PC-3 (cell line): ENCODE measurements at regions not wholly inside any gene's neighbourhood (a gene's known extent, or its start where the extent isn't known, plus 50 kb on each side); places are given as distances from the start of the nearest gene placed in this dataset.

Experiments used
- CTCF ChIP-seq: fragments of 300-600 bp; sonication (generic); conservative IDR thresholded peaks from 2 replicates; pipeline ENCODE4 v1.5.1; 2017; ENCODE audit warnings: antibody characterized with exemption, low read depth, mild to moderate bottlenecking, low read length
- EZH2 ChIP-seq: fragments of 300-600 bp; sonication (generic); IDR thresholded peaks from one replicate; pipeline ENCODE4 v1.6.1; 2017; ENCODE audit warnings: antibody characterized with exemption, mild to moderate bottlenecking, low read length; ENCODE audit not compliant: unreplicated experiment
- EZH2phosphoT487 ChIP-seq: fragments of 300-600 bp; sonication (generic); IDR thresholded peaks from 2 replicates; pipeline ENCODE4 v1.6.1; 2018; ENCODE audit warnings: mild to moderate bottlenecking, antibody characterized with exemption, low read length, borderline replicate concordance

DNA sequence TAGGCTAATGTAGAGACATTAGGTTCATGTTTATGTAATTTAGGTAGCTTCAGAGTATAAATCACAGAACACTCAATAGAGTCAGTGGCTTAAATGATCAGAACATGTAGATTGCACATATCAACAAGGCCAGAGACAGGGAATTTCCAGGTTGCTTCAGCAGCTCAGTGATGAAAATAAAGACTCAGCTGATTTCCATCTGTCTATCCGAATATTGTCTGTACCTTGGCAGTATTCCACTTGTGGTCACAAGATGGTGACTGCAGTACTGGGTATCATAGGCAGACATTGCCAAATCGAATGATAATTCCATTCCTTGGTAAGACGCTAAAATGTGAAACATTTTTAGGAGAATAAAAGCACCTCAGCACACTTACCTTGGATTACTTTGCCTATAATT lies 702.2 kb downstream of the MAT2B start:
- TF ChIP-seq CTCF (no peak), EZH2phosphoT487 (no peak), EZH2 (no peak)
